ENCODE measurements at regions not wholly inside any gene's neighbourhood (a gene's known extent, or its start where the extent isn't known, plus 50 kb on each side); places are given as distances from the start of the nearest gene placed in this dataset.
A peak's percentile ranks its signal among the peaks of the same experiment; 100 is the strongest.

DNA sequence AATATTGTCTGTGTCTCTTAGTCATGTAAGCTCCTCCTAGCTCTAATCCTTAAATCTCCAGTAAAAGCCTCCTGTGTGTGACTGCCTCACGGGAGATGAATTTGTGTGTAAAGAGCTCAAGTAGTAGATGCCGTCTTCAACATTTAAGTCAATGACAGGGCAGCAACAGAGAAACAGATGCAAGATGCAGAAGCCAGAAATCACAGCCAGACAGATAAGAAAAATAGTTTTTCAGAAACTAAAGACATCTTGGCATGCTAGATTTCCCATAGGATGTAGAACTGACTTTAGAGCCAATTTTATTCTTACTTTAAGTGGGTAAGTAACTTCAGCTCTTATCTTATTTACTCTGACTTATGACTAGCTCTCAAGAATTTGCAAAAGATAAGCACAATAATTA lies 652.8 kb downstream of the KCNA4 start:
- Histone ChIP-seq H3K4me1 (no peaks in the 10 kb centered on the region), H3K36me3 (no peaks in the 10 kb centered on the region), H3K9me3 (no peaks in the 10 kb centered on the region), H3K27me3 (no peaks in the 10 kb centered on the region), H3K4me3 (ENCODE audit: low read depth, low read length) (no peak overlapping the region)
- no peak for DNase-seq
- TF ChIP-seq, protein P1, sequence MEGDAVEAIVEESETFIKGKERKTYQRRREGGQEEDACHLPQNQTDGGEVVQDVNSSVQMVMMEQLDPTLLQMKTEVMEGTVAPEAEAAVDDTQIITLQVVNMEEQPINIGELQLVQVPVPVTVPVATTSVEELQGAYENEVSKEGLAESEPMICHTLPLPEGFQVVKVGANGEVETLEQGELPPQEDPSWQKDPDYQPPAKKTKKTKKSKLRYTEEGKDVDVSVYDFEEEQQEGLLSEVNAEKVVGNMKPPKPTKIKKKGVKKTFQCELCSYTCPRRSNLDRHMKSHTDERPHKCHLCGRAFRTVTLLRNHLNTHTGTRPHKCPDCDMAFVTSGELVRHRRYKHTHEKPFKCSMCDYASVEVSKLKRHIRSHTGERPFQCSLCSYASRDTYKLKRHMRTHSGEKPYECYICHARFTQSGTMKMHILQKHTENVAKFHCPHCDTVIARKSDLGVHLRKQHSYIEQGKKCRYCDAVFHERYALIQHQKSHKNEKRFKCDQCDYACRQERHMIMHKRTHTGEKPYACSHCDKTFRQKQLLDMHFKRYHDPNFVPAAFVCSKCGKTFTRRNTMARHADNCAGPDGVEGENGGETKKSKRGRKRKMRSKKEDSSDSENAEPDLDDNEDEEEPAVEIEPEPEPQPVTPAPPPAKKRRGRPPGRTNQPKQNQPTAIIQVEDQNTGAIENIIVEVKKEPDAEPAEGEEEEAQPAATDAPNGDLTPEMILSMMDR (IDR thresholded peaks at IDR 0.05; ENCODE audit: low read depth, low read length) = no peak

DNA sequence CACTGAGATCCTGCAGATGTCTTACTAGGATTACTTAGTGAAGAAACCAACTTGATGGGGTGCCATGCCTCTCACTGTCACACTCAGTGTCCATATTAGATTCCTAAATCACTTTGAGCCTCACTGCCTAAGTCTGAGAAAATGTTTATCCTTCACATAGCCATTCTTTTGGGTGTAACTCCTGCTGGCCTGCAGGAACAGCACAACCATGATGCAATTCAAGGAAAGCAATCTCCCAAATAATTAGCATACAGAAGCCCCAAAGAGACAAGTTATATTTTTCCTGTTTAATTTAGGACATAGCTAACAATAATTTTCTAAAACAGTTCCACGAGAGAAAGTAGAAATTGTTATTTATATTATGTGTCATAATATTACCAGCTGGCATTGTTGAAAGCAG lies 655.5 kb downstream of the KCNA4 start:
- H3K4me3 ChIP-seq (ENCODE audit: low read depth, low read length) = no peak overlapping the region
- no peaks in the 10 kb centered on the region for H3K27me3 ChIP-seq

DNA sequence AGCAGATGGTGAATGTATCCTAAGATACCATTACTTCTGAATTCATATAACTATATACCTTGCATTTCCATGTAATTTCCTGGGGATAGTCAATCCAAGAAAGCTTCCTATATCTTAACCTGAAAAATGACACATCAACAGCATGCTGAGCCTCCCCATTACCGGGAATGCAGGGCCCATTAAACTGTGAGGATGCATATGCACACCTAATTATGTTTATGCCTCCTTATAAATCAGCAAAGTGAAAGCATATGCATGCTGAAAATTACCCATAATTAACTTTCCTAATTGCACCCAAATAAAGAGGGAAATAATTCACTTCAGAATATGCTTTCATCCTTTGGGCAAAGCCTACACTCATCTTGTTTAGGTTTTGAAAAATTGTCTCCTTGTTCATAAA lies 663.0 kb downstream of the KCNA4 start:
- no peak overlapping the region for H3K4me3 ChIP-seq (ENCODE audit: low read depth, low read length)
- no peaks in the 10 kb centered on the region for H3K36me3 ChIP-seq
- TF ChIP-seq, protein P1 (IDR thresholded peaks at IDR 0.05; ENCODE audit: low read depth, low read length) = no peak
- H3K9me3 ChIP-seq = no peaks in the 10 kb centered on the region
- H3K4me1 ChIP-seq = no peaks in the 10 kb centered on the region
- no peak for DNase-seq
- H3K27me3 ChIP-seq = no peaks in the 10 kb centered on the region

More for the DNA sequence above, 655.5 kb downstream of the KCNA4 start:
- Histone ChIP-seq H3K36me3 (no peaks in the 10 kb centered on the region), H3K9me3 (no peaks in the 10 kb centered on the region), H3K4me1 (no peaks in the 10 kb centered on the region)
- TF ChIP-seq, protein P1 (IDR thresholded peaks at IDR 0.05; ENCODE audit: low read depth, low read length) = no peak
- DNase-seq = no peak

DNA sequence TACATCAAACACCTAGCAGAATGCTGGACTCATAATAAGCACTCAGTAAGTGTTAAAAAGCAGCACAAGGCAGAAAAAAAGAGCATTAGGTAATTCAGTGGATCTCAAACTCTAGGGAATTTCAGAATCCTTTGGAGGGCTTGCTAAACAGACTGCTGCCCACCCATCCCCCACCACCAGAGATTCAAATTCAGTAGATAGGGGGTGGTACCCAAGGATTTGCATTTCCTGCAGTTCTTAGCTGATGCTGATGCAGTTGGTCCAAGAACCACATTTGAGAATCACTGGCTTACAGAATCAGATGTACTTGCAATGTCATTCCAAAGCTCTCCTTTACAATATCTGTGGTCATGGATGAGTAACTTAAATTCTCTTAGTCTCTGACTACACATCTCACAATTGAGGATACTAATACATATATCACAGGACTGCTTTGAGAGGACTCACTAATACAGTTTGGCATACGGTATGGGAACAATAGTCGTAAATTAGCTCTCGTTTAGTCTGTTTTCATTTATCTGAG lies 664.5 kb downstream of the KCNA4 start:
- Histone ChIP-seq H3K27me3 (no peaks in the 10 kb centered on the region), H3K4me3 (ENCODE audit: low read depth, low read length) (no peak overlapping the region), H3K36me3 (no peaks in the 10 kb centered on the region), H3K9me3 (no peaks in the 10 kb centered on the region), H3K4me1 (no peaks in the 10 kb centered on the region)
- TF ChIP-seq, protein P1 (IDR thresholded peaks at IDR 0.05; ENCODE audit: low read depth, low read length) = no peak
- DNase-seq = no peak

DNA sequence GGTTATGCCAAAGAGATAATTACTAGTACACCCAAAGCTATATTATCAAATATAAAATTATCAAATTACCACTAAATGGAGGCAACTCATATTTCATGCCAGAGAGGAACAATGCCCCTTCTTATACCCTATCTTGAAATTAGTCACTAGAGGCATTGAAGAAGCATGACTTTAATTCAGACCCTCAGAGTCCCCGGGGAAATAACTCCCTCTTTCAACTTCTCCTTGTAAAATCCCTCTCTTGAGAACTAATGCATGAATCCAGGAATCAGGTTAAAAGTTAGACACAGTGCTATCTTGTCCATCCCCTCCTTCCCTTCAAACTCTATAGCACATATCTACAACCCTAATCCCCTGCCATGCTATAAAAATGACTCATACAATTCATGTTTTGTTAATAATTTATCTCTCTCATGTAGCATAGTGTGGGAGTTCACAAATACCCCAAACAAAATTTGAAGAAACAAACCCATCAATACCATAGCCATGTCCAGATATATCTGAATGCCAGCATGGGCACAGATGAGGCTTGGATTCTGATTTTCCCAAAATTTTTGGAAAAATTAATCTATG lies 665.4 kb downstream of the KCNA4 start:
- no peaks in the 10 kb centered on the region for H3K27me3 ChIP-seq
- no peak overlapping the region for H3K4me3 ChIP-seq (ENCODE audit: low read depth, low read length)
- no peaks in the 10 kb centered on the region for H3K36me3 ChIP-seq
- TF ChIP-seq, protein P1 (IDR thresholded peaks at IDR 0.05; ENCODE audit: low read depth, low read length) = no peak
- no peaks in the 10 kb centered on the region for H3K4me1 ChIP-seq
- H3K9me3 ChIP-seq = no peaks in the 10 kb centered on the region
- no peak for DNase-seq

DNA sequence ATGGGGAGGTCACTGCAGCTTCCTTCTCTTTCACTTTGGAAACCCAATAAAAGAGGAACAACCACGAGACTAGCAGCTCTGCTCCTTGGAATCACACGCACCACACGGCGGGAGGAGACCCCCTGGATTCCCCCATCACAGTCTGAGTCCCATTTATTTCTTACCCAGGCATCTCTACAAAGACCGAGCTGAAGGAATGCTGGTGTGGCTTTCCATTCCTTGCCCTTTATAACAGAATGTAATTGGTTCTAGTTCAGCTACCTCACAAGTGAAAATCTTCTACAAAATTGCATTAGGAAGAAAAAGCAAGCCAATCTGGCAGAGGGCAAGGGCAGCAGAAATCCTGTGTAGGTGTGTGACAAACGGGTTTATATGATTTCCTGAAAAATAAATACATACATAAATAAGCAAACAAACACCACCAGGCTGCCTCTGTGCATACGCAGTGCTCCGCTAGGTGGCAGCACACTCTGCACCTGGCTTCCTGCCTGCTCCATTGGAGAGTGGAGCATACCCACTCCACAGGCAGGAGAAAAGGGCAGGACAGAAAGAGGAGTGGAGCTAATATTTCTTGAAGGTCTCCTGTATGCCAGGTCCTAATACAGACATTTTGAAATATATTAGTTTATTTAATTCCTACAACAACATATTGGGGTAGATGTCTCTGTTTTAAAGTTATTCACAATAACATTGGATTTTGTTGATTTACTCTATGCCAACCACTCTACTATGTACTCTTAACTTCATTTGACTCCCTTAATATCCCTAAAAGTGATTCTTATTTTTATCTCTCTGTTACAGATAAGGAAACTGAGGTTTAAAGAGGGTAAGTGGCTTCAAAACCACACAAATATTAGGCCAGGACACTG lies 673.1 kb downstream of the KCNA4 start:
- TF ChIP-seq, protein P1 (IDR thresholded peaks at IDR 0.05; ENCODE audit: low read depth, low read length) = peak; percentile 78
- Histone ChIP-seq H3K9me3 (no peaks in the 10 kb centered on the region), H3K4me3 (ENCODE audit: low read depth, low read length) (no peak overlapping the region), H3K27me3 (no peaks in the 10 kb centered on the region), H3K36me3 (no peaks in the 10 kb centered on the region), H3K4me1 (no peaks in the 10 kb centered on the region)
- DNase-seq = peak; percentile 54

Data from BE2C (cell line).